Lung (tissue), 11 donors: ENCODE measurements at regions not wholly inside any gene's neighbourhood (a gene's known extent, or its start where the extent isn't known, plus 50 kb on each side); places are given as distances from the start of the nearest gene placed in this dataset.

Source experiments
- ATAC-seq: fragments of 200-7000 bp; cut with Tn5 transposase; one replicate; pipeline ENCODE4 v1.9.1; 2020; ENCODE audit warnings: moderate number of reproducible peaks; ENCODE audit not compliant: insufficient read depth, low FRiP score
- DNase-seq, 3 donors: peaks; one replicate each; pipeline ENCODE4 v3.0.0-alpha.2; 2013 to 2017
- H3K27ac ChIP-seq, 2 donors: one replicate each; pipeline ENCODE4 v1.5.1; 2013; ENCODE audit warnings: mild to moderate bottlenecking in 2 of 2, moderate library complexity in 2 of 2, control low read depth in 1 of 2, inconsistent platforms in 1 of 2, low read depth in 1 of 2, low read length in 1 of 2
- H3K27me3 ChIP-seq, 3 donors: one replicate each; pipeline ENCODE4 v1.5.1; 2013; ENCODE audit warnings: low read length in 2 of 3; ENCODE audit not compliant: control insufficient read depth in 3 of 3, insufficient read depth in 3 of 3
- H3K36me3 ChIP-seq, 4 donors: one replicate each; pipeline ENCODE4 v1.5.1; 2013; ENCODE audit warnings: low read length in 4 of 4, mild to moderate bottlenecking in 1 of 4, moderate library complexity in 1 of 4; ENCODE audit not compliant: control insufficient read depth in 4 of 4, insufficient read depth in 4 of 4
- H3K4me1 ChIP-seq, 5 donors: one replicate each; pipeline ENCODE4 v1.5.1; 2013; ENCODE audit warnings: low read length in 5 of 5, mild to moderate bottlenecking in 2 of 5, moderate library complexity in 1 of 5; ENCODE audit not compliant: control insufficient read depth in 5 of 5, insufficient read depth in 5 of 5
- H3K4me3 ChIP-seq: one replicate; pipeline ENCODE4 v1.5.1; 2013; ENCODE audit warnings: mild to moderate bottlenecking, control low read depth, moderate library complexity
- H3K9ac ChIP-seq, 2 donors: one replicate each; pipeline ENCODE4 v1.5.1; 2013; ENCODE audit warnings: low read length in 2 of 2, control low read depth in 1 of 2; ENCODE audit not compliant: insufficient read depth in 1 of 2
- H3K9me3 ChIP-seq, 4 donors: one replicate each; pipeline ENCODE4 v1.5.1; 2013; ENCODE audit warnings: low read length in 3 of 4, mild to moderate bottlenecking in 1 of 4, moderate library complexity in 1 of 4; ENCODE audit not compliant: control insufficient read depth in 4 of 4, insufficient read depth in 3 of 4
- WGBS, 2 donors: extraction: QIAGEN DNeasy Blood & Tissue Kit; methylation state at CpG; one replicate each; pipeline ENCODE4 v1.1.7; 2013; 5-methylcytosine and 5-hydroxymethylcytosine counted together
- TF ChIP-seq, protein P1 (sequence below): IDR thresholded peaks from 2 replicates; pipeline ENCODE4 v1.5.1; 2012; ENCODE audit warnings: mild to moderate bottlenecking; ENCODE audit errors: control extremely low read depth, extremely low read depth
- donor health status: control.
- donor health status: control.
- donor health status: Bipolar disorder and iron deficiency.
- donor health status: healthy.
- donor health status: DM: yes; HTN: yes; CAD: no.

DNA sequence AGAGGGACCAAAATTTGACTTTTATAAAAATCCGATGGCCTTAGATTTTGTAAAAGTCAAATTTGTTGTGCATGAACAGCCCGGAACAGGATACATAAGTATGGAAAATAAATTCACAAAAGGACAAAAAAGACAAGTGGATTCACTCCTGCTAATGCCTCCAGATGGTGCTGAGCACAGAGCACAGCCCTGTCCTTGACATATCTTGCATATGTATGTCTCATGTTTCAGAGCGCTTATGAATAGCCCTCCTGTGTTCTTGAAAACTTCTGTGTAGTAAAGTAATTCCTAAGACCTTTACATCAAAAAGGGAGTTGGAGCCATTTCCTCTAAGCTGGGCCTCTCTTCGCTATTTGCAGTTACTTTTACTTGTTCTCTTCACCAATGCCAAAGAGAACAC lies 110.7 kb upstream of the RAB3GAP2 start:
- no peak for ATAC-seq
- Histone ChIP-seq H3K36me3 (no peaks in the 10 kb centered on the region), H3K4me1 (no peaks in the 10 kb centered on the region), H3K4me3 (no peak overlapping the region), H3K9ac (no peak overlapping the region), H3K9me3 (peaks cover 0 to 5% (median 0%) of the 10 kb centered on the region in 4 donors), H3K27me3 (no peaks in the 10 kb centered on the region), H3K27ac (no peak overlapping the region)
- DNase-seq, result no peak
- WGBS, 2 donors, result 68 to 77% methylated on average over 4 of the region's 4 CpGs
- TF ChIP-seq, protein P1, sequence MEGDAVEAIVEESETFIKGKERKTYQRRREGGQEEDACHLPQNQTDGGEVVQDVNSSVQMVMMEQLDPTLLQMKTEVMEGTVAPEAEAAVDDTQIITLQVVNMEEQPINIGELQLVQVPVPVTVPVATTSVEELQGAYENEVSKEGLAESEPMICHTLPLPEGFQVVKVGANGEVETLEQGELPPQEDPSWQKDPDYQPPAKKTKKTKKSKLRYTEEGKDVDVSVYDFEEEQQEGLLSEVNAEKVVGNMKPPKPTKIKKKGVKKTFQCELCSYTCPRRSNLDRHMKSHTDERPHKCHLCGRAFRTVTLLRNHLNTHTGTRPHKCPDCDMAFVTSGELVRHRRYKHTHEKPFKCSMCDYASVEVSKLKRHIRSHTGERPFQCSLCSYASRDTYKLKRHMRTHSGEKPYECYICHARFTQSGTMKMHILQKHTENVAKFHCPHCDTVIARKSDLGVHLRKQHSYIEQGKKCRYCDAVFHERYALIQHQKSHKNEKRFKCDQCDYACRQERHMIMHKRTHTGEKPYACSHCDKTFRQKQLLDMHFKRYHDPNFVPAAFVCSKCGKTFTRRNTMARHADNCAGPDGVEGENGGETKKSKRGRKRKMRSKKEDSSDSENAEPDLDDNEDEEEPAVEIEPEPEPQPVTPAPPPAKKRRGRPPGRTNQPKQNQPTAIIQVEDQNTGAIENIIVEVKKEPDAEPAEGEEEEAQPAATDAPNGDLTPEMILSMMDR, result no peak

DNA sequence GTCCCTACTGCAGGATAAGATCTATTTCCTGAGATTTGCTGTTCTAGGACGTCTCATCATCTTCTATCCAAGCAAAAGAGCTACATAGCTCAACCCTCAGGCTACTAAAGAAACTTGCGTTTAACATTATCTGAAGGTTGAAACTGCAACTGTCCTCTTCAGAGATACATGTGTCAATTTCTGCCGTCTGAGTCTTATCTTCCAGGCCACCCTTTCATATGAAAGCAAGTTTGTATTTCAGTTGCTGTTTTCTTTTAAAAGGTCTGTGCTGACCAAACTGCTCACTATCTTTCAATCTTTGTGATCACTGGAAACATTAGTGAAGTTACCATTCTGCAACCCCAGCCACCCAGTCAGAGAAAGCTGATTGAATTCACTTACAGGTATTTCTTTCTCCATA lies 108.6 kb upstream of the RAB3GAP2 start:
- Histone ChIP-seq H3K36me3 (no peaks in the 10 kb centered on the region), H3K9me3 (peaks cover 0 to 5% (median 0%) of the 10 kb centered on the region in 4 donors), H3K4me3 (no peak overlapping the region), H3K4me1 (no peaks in the 10 kb centered on the region), H3K27me3 (no peaks in the 10 kb centered on the region), H3K9ac (no peak overlapping the region), H3K27ac (no peak overlapping the region)
- no peak for DNase-seq
- ATAC-seq, result no peak
- WGBS, 2 donors, result 79 to 81% methylated on average over 3 of the region's 3 CpGs
- TF ChIP-seq, protein P1, result no peak

DNA sequence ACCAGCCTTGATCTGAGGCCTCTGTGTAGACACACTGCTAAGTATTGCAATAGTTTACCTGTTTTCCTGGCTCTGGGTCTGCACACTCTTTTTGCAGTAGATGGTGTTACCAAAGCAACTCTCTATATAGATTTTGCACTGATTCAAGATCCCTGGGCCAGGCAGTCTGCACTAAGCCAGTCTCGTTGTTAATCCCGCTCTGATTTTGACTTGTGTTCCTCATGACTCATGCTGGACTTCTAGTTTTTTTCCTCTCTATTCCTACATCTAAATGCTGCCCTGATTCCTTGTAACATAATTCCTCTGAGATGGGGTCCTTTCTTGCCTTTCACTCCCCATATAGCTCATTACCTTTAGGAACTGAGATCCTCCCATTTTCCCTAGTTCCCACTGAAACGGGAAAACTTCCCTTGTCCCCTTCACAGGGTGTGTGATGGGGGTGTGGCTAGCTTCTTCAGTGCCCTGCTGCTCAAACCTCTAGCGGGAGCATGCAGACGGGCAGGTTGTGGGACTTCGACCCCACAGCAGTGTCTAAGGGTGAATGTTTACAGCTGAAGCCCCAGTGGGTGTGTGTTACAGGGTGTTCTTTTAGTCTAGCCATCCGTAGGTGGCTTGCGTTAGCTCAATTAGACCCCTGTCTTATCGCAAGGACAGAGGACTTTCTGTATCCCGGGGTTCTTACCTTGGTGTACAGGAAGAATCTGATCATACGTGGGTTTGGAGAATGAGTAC lies 106.5 kb upstream of the RAB3GAP2 start:
- peaks cover 0 to 5% (median 0%) of the 10 kb centered on the region in 4 donors for H3K9me3 ChIP-seq
- ATAC-seq (no peak), DNase-seq (no peak)
- TF ChIP-seq, protein P1, result no peak
- H3K27ac ChIP-seq, result no peak overlapping the region
- H3K4me3 ChIP-seq, result no peak overlapping the region
- no peaks in the 10 kb centered on the region for H3K27me3 ChIP-seq
- no peak overlapping the region for H3K9ac ChIP-seq
- H3K36me3 ChIP-seq, result no peaks in the 10 kb centered on the region
- H3K4me1 ChIP-seq, result no peaks in the 10 kb centered on the region
- WGBS, 2 donors, result 77 to 82% methylated on average over 11 of the region's 11 CpGs

DNA sequence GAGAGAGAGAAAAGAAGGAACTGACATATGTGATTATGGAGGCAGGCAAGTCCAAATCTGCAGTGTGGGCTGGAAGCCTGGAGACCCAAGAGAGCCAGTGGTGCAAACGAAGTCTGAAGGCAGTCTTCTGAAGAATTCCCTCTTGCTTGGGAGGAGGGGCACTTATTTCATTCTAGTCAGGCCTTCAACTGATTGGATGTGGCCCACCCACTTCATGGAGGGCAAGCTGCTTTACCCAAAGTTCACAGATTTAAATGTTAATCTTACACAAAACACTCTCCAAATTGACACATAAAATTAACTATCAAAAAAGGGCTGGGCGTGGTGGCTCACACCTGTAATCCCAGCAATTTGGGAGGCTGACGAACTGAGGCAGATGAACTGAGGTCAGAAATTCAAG lies 103.5 kb upstream of the RAB3GAP2 start:
- DNase-seq, result no peak
- H3K4me3 ChIP-seq, result no peak overlapping the region
- no peak overlapping the region for H3K9ac ChIP-seq
- no peak overlapping the region for H3K27ac ChIP-seq
- H3K36me3 ChIP-seq, result no peaks in the 10 kb centered on the region
- H3K27me3 ChIP-seq, result no peaks in the 10 kb centered on the region
- no peaks in the 10 kb centered on the region for H3K4me1 ChIP-seq
- ATAC-seq, result no peak
- peaks cover 0 to 5% (median 0%) of the 10 kb centered on the region in 4 donors for H3K9me3 ChIP-seq
- WGBS, 2 donors, result 79 to 86% methylated on average over 3 of the region's 3 CpGs
- TF ChIP-seq, protein P1, result no peak
